GM12878 (cell line): ENCODE measurements at regions not wholly inside any gene's neighbourhood (a gene's known extent, or its start where the extent isn't known, plus 50 kb on each side); places are given as distances from the start of the nearest gene placed in this dataset.

Experiments used
- CBX5 ChIP-seq: sonication (generic); IDR thresholded peaks from 2 replicates; pipeline ENCODE4 v1.6.1; 2016; ENCODE audit warnings: low read depth, moderate library complexity, mild to moderate bottlenecking, inconsistent platforms
- CUX1 ChIP-seq: IDR thresholded peaks from 2 replicates; pipeline ENCODE4 v1.6.1; 2012; ENCODE audit warnings: improper control_type of control experiment, low read depth, low read length; ENCODE audit not compliant: insufficient replicate concordance
- FOXM1 ChIP-seq: IDR thresholded peaks from 2 replicates; pipeline ENCODE4 v1.6.1; 2012; ENCODE audit warnings: low read depth, mild to moderate bottlenecking, inconsistent platforms, low read length, moderate library complexity
- IRF5 ChIP-seq: fragments of 450-650 bp; IDR thresholded peaks from 2 replicates; pipeline ENCODE4 v1.6.1; 2017; ENCODE audit warnings: borderline replicate concordance
- TF ChIP-seq, protein P1 (sequence below): IDR thresholded peaks from 2 replicates; pipeline ENCODE4 v1.6.1; 2011; ENCODE audit warnings: low read depth, low read length, improper control_type of control experiment, borderline replicate concordance
- TF ChIP-seq, protein P2 (sequence below): fragments of 450-650 bp; IDR thresholded peaks from 2 replicates; pipeline ENCODE4 v1.6.1; 2017; ENCODE audit warnings: mild to moderate bottlenecking

- TF ChIP-seq CUX1 (no peak), CBX5 (no peak), IRF5 (no peak), FOXM1 (no peak)
- TF ChIP-seq, protein P1, sequence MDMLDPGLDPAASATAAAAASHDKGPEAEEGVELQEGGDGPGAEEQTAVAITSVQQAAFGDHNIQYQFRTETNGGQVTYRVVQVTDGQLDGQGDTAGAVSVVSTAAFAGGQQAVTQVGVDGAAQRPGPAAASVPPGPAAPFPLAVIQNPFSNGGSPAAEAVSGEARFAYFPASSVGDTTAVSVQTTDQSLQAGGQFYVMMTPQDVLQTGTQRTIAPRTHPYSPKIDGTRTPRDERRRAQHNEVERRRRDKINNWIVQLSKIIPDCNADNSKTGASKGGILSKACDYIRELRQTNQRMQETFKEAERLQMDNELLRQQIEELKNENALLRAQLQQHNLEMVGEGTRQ: no peak
- TF ChIP-seq, protein P2, sequence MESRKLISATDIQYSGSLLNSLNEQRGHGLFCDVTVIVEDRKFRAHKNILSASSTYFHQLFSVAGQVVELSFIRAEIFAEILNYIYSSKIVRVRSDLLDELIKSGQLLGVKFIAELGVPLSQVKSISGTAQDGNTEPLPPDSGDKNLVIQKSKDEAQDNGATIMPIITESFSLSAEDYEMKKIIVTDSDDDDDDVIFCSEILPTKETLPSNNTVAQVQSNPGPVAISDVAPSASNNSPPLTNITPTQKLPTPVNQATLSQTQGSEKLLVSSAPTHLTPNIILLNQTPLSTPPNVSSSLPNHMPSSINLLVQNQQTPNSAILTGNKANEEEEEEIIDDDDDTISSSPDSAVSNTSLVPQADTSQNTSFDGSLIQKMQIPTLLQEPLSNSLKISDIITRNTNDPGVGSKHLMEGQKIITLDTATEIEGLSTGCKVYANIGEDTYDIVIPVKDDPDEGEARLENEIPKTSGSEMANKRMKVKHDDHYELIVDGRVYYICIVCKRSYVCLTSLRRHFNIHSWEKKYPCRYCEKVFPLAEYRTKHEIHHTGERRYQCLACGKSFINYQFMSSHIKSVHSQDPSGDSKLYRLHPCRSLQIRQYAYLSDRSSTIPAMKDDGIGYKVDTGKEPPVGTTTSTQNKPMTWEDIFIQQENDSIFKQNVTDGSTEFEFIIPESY: no peak
These were observed 57.0 kb upstream of the AFF3 start (continued) for GRCh38 chr2:100199421-100199820.
